GM19324 (cell line): ENCODE measurements at regions not wholly inside any gene's neighbourhood (a gene's known extent, or its start where the extent isn't known, plus 50 kb on each side); places are given as distances from the start of the nearest gene placed in this dataset.

Experiments used
- ATAC-seq: cut with Tn5 transposase; IDR thresholded peaks from one replicate; pipeline ENCODE4 v1.9.1; 2021; ENCODE audit warnings: mild to moderate bottlenecking, moderate library complexity; ENCODE audit not compliant: unreplicated experiment, low FRiP score

- ATAC-seq, result no peak
Observed at GRCh38 chr11:92317222-92317621, 92.6 kb downstream of the FAT3 start.

GRCh38 chr11:92317721-92318120 is 93.1 kb downstream of the FAT3 start:
- ATAC-seq, result no peak

- ATAC-seq, result no peak
Observed at GRCh38 chr11:92322225-92322624, 97.6 kb downstream of the FAT3 start.

- ATAC-seq, result no peak
Observed at GRCh38 chr11:92324890-92325289, 100.3 kb downstream of the FAT3 start.

GRCh38 chr11:92325416-92325815 is 100.8 kb downstream of the FAT3 start:
- no peak for ATAC-seq

GRCh38 chr11:92329137-92329536 is 104.5 kb downstream of the FAT3 start:
- ATAC-seq, result no peak

- no peak for ATAC-seq
Observed at GRCh38 chr11:92329646-92330045, 105.0 kb downstream of the FAT3 start.

GRCh38 chr11:92330114-92330513 is 105.5 kb downstream of the FAT3 start:
- ATAC-seq, result no peak

GRCh38 chr11:92332986-92333385 is 108.4 kb downstream of the FAT3 start:
- no peak for ATAC-seq

GRCh38 chr11:92340839-92341238 is 116.2 kb downstream of the FAT3 start:
- ATAC-seq, result no peak

GRCh38 chr11:92342034-92342720 is 117.6 kb downstream of the FAT3 start:
- no peak for ATAC-seq

GRCh38 chr11:92342886-92343285 is 118.3 kb downstream of the FAT3 start:
- ATAC-seq, result no peak

- ATAC-seq, result no peak
Observed at GRCh38 chr11:92346220-92346619, 121.6 kb downstream of the FAT3 start.

- ATAC-seq, result no peak
Observed at GRCh38 chr11:92347454-92347853, 122.8 kb downstream of the FAT3 start.

- ATAC-seq, result no peak
Observed at GRCh38 chr11:92349486-92350156, 125.0 kb downstream of the FAT3 start.

- no peak for ATAC-seq
Observed at GRCh38 chr11:92357344-92357743, 132.7 kb downstream of the FAT3 start.

GRCh38 chr11:92357841-92358240 is 133.2 kb downstream of the FAT3 start:
- no peak for ATAC-seq

- ATAC-seq, result no peak
Observed at GRCh38 chr11:92361551-92361950, 136.9 kb downstream of the FAT3 start.

- no peak for ATAC-seq
Observed at GRCh38 chr11:92362989-92363388, 138.4 kb downstream of the FAT3 start.

- no peak for ATAC-seq
Observed at GRCh38 chr11:92364177-92364576, 139.6 kb downstream of the FAT3 start.

- no peak for ATAC-seq
Observed at GRCh38 chr11:92376146-92376599, 151.6 kb downstream of the FAT3 start.

GRCh38 chr11:92376680-92377079 is 152.1 kb downstream of the FAT3 start:
- ATAC-seq, result no peak
